ENCODE measurements at regions not wholly inside any gene's neighbourhood (a gene's known extent, or its start where the extent isn't known, plus 50 kb on each side); places are given as distances from the start of the nearest gene placed in this dataset.
A peak's percentile ranks its signal among the peaks of the same experiment; 100 is the strongest.
"Not testable (repeated sequence)": the region's sequence is repeated elsewhere in the genome, so short reads cannot be mapped to it uniquely, and the experiment has no call there.

DNA sequence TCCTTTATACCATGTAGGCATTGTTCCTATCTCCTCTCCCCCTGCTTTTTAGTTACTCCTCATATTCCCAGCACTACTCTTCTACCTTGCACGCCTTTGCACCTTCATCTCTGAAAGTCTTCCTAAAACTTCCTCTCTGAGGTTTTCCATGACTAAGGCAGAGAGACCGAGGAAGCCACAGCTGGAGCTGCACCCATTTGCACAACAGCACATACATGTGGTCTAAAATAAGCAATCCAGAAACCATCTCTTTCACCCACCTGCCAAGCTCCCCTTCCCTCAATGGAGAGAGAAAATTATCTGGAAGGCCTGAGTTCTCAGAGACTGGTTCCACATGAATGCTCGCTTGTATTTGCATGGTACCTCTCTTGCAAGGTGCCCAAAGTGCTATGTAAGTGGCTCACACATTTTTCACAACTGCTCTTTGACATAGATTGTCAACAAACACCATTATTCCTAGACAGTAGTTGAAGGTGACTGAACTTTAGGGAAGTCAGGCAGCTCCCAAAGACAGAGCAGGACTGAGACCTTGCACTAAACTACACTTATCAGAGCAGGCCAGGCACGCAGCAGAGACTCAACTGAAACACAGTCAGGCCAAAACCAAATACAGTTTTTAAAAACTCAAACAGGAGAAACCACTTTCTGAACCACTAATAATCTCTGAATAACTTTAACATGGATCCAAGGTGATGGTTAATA lies 313.2 kb downstream of the TFAP2A start:
- peak; percentile 62 for DNase-seq

DNA sequence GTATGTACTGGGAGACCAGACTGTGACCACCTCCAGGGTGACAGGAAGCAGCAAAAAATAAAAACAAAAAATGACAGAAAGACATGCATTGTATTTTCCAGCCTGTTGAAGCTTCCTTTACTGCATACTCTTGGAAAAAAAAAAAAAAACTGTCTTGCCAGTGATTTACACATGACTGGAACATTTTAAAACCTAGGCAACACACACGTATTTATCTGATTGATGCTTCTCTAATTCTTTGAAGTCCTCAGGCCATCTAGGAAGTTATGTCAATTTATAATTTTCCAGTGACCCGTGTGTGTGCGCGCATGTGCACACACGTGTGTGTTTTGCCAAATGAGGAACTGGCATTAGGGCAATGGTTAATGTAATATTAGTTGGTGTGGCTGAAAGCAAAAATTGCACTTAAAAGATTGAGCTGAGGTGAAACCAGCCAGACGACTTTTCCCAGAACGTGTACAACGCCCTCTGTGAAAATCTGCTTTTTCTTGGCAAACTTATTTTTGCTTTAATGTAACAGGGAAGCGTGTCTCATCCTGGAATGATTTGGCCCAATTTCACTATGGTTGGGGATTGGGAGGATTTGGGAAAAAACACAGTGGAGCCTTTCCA lies 315.2 kb downstream of the TFAP2A start:
- DNase-seq, result no peak

DNA sequence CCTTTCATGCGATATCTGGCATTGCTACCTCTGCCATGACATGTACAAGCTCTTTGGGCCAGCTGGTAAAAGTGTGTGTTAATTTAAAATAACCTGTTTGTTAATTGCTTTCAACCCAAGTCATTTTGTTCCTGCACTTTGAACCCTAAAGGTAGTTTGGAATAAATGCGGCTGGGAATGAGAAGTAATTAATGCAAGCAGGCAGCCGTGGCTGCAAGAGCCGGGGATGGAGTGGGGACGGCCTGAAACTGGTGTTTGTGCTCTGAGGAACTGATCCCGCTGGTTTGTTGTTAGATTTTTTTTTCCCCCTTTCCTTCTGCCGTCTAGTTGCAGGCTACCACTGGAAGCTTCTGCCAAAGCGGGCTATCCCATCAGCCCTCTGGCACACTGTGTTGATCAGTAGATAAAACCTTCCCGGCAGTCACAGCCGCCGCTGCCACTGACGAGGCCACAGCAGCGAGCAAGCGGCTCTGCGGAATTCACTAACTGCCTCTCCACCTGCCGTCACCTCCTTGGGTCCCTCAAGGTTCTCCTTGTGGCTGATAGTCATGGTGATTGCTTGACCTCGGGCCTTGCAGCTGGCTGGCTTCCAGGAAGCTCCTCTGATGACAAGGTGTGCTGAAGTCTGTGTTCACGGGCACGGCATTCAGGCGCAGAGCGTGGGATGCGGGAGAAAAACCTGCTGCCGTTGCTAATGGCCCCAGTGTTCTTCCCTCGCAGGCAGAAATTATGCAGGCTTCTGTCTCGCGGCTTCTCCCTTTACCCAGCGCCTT lies 315.9 kb downstream of the TFAP2A start:
- no peak for DNase-seq

DNA sequence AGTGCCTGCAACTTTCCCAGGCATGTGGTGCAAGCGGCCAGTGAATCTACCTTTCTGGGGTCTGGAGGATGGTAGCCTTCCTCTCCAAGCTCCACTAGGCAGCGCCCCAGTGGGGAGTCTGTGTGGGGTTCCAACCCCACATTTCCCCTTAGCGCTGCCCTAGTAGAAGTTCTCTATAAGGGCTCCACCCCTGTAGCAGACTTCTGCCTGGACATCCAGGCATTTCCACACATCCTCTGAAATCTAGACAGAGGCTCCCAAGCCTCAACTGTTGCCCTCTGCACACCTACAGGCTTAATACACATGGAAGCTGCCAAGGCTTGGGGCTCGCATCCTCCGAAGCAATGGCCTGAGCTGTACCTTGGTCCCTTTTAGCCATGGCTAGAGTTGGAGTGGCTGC lies 321.6 kb downstream of the TFAP2A start:
- DNase-seq, result no peak

DNA sequence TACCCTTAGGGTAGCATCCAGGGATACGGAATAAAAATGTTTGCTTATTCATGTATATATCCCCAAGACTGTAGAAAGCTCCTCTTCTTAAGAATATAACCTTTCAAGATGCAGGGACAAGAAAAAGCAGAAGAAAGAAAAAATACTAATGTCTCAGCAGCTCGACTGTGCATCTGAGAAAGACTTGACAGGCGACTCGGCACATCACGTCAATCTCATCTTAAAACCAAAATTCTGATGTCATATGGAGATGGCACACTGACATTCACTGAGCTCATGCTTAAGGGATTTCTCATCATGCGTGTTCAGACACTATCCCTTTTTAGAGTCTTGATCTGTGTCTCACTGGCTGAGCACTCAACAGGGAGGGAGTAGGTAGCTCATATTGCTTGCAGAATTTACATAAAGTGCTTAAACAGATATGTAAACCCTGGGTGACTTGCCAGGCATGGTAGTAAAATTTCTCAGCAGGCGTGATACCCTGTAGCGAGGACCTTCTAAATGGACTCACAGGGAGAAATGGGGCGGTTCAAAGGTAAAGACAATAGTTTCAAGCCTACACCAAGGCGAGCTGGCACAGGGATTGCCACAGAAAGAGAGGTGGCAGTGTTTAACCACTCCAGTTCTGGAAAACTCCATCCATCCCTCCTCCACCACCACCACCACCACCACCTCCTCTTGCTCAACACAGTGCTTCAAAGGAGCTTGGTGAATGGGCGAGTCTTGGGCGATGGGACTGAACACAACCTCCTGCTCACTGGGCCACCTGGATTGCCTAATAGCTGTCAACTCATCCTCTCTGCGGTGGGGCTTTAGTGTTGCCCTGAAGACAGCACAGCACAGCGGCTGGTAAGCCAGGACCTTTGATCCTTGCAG lies 330.5 kb downstream of the TFAP2A start:
- DNase-seq, result no peak

DNA sequence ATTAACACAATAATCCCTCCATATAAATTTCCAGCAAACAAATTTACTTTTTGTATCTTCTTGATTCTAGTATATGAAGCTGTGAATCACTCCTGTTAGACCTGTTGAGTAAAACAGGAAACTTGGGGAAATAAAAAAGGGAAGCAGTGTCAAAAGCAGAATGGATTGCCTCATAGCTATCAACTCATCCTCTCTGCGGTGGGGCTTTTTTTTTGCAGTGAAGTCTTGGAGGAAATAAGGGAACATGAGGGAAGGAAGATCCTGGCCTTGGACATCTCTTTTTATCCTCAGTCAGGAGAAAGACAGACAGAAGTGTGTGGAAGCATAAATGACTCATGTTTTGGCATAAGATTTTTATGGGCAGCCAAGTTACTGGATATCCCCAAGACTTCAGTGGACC lies 332.5 kb downstream of the TFAP2A start:
- DNase-seq, result no peak

DNA sequence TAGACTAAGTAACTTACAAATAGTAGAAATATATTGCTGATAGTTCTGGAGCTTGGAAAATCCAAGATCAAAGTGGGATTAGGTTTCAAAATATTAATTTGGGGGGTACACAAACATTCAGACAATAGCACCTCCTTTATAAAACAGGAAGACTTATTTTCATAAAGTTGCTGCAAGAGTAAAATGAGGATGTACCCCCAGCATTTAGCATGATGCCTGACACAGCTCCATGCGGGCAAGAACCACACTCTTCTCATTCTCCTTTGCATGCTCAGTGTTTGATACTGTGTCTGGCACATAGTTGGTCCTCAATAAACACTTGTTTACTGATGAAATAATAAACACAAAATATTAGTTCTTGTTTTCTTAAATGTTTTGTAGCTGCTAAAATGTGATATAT lies 332.9 kb downstream of the TFAP2A start:
- DNase-seq, result no peak

DNA sequence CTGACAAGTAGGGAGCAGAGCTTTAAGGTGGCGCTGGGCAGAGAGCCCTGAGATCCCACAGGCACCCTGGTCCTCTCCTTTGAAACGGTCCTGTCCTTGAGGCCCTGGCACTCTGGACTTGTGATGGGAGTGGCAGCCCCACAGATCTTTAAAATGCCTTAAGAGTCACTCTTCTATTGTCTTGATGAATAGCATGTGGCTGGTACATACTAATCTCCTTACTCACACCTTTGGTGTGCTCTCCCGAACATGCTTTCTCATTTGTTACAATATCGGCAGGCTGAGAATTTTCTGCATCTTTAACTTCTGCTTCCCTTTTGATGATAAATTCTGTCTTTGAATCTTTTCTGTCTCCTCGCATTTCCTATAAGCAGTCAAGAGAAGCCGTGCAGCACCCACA lies 333.8 kb downstream of the TFAP2A start:
- DNase-seq, result no peak

DNA sequence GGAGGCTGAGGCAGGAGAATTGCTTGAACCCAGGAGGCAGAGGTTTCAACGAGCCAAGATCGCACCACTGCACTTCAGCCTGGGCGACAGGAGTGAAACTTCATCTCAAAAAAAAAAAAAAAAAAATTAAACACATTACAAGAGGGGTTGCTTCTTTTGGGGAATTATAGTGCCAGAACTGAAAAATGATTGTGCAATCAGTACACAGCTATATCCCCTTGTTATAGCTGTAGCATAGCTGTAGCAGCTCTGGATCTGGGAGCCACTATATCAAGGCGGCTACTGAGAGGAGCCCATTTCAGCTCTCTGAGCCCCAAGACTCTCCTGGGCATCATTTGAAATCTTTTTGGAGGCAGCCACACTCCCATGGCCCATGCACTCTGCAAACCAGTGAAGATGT lies 334.3 kb downstream of the TFAP2A start:
- no peak for DNase-seq

DNA sequence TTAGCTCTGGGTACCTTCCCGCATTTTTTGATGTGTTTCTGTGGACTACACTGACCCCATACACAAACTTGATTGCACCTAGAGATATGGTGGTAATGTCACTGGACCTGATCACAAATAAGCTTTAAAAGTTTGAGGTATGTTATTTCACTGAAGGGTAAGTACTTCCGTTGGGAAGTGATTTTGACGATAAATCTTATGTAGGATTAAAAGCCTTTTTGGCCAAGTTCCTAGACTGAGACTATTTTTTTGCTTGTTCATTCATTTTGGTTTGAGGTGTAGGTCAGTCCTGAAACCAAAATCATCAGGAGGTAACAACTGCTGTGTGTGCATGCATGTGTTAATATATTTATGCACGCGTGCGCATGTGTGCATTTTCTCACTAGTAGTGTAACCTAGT lies 336.3 kb downstream of the TFAP2A start:
- DNase-seq, result no peak

DNA sequence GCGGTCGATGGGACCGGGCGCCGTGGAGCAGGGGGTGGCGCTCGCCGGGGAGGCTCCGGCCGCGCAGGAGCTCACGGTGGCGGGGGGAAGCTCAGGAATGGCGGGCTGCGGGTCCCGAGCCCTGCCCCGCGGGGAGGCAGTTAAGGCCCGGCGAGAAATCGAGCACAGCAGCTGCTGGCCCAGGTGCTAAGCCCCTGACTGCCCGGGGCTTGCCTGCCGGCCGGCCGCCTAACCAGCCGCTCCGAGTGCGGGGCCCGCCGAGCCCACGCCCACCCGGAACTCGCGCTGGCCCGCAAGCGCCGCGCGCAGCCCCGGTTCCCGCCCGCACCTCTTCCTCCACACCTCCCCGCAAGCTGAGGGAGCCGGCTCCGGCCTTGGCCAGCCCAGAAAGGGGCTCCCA lies 340.1 kb downstream of the TFAP2A start:
- not testable (repeated sequence) for DNase-seq

DNA sequence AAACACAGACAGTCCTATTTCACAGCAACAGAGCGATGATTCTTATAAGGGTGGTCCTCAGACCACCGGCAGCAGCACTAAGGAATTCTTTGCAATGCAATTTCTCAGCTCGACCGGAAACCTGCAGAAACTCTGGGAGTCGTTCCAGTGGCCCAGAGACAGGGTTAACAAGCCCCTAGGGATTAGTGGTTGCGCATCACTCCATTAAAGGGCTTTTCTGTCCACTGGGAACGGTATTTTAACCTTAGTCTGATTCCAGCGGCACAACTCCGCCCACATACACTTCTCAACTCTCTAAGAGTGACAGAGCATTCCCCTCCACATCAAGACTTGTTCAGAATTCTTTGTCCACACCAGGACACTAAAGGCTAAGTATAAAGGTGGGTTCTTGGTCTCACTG lies 341.5 kb downstream of the TFAP2A start:
- no peak for DNase-seq

DNA sequence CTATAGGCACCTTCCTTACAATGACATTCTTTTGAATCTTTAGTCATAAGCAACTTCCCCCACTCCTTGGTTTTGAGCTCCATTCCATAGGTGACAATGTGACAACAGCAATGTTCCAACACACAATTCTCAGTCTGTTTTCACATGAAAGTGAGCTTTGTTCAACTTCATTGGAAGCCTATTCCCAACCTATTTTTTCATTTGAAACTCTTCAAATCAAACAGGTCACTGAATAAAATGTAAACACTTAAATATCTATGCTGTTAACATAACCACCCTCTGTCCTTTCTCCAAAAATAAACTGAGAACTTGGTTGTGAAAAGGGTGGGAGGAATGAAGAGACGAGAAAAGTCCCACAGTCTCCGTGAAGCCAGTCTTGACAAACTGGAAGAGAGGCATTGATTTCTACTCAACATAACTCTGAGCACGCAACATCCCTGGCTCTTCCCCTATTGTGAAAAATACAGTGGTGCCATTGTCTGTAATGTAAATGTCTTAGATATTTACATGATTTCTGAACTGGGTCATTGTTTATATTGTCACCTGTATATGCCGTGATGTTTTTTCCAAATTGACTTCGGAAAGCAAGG lies 343.1 kb downstream of the TFAP2A start:
- DNase-seq, result no peak

DNA sequence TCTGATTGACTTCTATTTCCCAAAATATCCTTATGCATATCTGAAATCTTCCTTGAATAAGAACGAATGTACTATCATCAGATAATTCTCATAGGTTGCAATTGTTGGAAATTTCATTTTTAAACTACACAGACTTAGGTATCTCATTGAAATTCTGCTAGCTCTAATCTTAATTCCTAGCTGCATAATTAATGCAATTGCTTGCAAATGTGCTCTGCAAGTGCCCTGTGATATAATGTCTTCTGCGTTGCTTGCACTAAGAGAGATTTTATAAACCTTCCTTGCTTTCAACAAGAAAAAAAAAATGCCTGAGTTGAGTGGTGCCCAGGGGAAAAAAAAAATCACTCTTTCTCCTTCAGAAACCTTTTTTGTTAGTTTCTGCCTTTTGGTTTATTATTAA lies 354.9 kb downstream of the TFAP2A start:
- no peak for DNase-seq

DNA sequence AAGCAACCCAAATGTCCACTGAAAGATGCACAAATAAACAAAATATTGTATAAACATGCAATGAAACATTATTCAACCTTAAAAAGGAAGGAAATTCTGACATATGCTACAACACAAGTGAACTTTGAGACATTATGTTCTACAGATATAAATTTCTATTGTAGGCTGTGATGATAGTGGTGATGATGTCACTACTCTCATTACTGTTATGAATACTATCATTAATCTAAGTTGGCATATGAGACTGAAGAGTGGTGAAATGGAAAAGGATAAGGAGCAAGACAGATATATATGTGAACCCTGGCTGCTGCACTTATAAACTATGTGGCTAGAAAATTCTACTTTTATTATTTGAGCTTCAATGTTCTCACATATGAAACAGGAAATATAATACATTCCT lies 360.2 kb downstream of the TFAP2A start:
- DNase-seq, result no peak

DNA sequence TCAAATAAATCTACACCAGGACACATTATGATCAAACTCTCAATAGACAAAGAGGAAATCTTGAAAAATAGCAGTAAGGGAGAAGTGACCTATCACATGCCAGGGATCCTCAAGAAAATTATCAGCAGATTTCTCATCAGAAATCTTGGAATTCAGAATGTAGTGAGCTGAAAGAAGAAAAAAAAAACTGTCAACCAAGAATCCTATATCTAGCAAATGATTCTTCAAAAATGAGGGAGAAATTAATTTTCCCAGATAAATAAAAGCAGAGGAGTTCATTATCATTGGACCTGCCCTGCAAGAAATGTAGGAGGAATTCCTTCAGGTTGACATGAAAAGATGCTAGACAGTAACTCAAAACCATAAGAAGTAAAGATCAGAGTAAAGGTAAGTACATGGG lies 363.6 kb downstream of the TFAP2A start:
- DNase-seq, result no peak

DNA sequence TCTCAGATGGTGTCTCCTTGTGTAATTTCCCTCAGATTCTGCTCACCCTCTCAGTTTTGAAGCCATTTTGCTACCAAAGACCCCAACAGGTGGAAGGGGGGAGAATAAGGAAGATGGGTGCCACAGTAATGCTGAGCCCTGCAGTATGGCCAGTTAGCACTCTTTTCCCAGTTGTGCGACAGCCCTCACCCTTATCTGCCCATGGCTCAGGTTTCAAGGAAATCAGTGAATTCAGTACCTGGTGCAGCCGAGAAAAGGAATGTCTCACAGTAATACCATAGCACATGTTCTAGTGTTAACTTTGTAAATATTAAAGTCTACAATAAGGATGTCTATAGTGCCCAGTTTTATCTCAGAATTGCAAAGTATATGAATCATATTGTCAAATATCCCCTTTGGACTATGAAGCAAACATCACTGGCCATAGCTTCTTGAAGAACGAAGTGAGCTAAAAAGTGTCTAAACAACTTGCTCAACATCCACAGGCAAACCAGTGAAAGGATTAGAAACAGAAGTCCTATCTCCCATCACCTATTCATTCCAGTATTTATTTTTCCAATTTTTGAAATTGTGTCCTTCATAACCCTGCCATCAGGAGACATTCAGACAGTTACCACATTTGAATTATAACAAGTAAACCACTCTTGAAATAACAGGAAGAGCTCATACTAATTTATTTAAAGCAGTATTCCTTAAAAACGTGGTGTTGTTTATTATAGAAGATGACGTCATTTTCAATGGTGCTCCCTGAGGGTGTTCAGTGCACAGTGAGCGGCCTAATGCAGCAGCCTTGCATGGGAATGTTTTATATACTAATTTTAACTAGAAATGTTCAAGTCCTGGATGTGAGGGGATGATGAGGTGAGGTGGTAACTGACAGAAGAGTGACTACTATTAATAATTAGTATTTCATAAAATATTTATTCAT lies 366.2 kb downstream of the TFAP2A start:
- DNase-seq, result no peak

DNA sequence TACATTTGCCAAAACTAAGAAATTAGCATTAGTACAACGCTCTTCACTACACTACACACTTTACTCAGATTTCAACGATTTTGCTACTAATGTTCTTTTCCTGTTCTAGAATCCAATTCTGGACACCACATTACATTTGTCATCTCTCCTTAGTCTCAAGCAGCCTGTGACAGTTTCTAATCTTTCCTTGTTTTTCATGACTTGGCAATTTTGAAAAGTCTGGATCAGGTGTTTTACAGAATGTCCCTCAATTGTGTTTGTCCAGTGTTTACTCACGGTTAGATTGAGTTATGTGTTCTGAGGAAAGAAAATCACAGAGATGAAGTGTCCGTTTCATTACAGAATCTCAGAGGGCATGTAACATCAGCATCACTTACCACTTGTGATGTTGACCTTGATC lies 372.6 kb downstream of the TFAP2A start:
- no peak for DNase-seq

DNA sequence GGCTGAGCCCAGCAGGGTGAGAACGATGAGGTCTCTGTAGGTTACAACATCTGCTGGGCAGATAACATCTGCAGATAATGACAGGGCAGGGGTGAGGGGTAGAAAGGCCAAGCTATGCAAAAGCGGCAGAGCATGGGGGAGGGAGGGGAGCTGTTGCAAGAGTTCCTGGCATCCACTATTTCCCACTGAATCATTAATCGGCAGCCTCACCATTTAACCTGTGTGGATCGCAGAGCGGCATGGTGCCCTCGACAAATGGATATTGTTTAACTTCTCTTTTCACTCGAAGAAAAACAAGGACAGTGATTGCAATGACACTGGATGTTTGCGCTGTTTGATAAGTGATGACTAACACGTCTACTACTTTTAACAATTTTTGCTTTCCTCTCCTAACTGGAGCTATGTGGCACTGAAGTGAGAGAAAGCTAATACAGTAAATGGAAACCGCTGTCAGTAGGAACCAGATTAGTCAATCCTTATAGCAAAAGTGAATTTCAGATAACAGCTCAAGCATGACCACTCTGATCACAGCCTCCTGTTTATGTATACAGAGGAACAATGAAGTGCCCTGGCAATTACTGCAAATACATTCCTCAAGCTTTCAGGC lies 381.5 kb downstream of the TFAP2A start:
- DNase-seq, result peak; percentile 70

DNA sequence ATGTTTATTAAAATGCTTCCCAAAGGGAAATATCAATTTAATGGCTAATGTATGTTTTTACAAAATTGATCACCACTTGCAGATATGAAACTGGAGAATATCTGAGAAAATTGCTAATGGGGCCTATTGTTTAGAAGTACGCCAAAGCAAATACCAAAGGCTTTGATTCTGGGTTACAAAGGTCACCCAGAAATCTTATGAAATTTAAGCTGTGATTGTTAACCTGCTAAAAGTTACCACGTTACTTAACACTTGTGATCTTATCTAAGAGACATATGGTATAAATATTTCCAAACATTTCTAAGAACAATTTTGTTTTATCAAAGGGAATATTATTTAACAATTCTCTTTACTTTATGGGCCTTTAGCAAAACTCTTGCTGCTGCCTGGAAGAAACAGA lies 383.3 kb downstream of the TFAP2A start:
- no peak for DNase-seq

DNA sequence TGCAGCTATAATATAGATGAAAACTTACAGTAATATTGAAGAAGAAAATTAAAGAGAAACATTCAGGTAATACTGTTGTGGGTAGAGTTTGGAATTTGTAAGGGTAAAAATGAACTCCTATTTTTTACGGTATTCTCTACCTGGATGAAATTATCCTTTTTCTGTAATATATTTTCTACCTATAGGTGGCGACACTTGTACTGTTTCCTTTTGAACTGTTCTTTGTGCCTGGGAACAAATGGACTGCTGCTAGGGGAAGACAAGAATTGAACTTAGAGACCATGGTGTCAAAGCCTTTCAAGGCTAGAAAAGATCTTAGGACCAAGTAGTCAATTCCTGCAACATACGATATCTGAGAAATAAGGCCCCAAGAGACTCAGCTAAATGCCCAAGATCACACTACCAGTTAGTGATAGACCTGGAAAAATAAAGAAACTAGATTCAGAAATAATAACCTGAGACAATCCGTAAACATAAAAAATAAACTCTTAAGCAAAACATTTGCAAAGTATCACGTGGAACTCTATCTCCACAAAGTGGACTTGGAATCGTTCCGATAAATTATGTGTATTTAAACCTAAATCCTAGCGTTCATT lies 383.8 kb downstream of the TFAP2A start:
- no peak for DNase-seq

Measured in NCI-H187 treated with DMSO at 0.1 percent for 48 hours (cell line).